Smooth muscle cell (in vitro differentiated cells): ENCODE measurements at regions not wholly inside any gene's neighbourhood (a gene's known extent, or its start where the extent isn't known, plus 50 kb on each side); places are given as distances from the start of the nearest gene placed in this dataset.

Source experiments
- DNase-seq: peaks from one replicate; lab custom pipeline; 2025; ENCODE audit not compliant: unreplicated experiment; lab: John Stamatoyannopoulos, UW
- H2AFZ ChIP-seq: fragments of 200-600 bp; sonication (generic); 2 replicates; pipeline ENCODE4 v1.6.0; 2016; ENCODE audit warnings: antibody characterized with exemption, low read depth, mild to moderate bottlenecking
- H3F3A ChIP-seq: fragments of 200-600 bp; sonication (generic); 2 replicates; pipeline ENCODE4 v1.6.0; 2017; ENCODE audit warnings: antibody characterized with exemption, low read depth
- H3K27ac ChIP-seq: fragments of 200-600 bp; sonication (generic); 2 replicates; pipeline ENCODE4 v1.5.1; 2016; ENCODE audit warnings: low read depth, mild to moderate bottlenecking
- H3K27me3 ChIP-seq: fragments of 200-600 bp; sonication (generic); 2 replicates; pipeline ENCODE4 v1.6.1; 2016; ENCODE audit warnings: low read depth, mild to moderate bottlenecking
- H3K36me3 ChIP-seq: fragments of 200-600 bp; sonication (generic); 2 replicates; pipeline ENCODE4 v1.5.1; 2016; ENCODE audit warnings: low read depth
- H3K4me1 ChIP-seq: fragments of 200-600 bp; sonication (generic); 2 replicates; pipeline ENCODE4 v1.5.1; 2016; ENCODE audit warnings: low read depth
- H3K4me2 ChIP-seq: fragments of 200-600 bp; sonication (generic); 2 replicates; pipeline ENCODE4 v1.6.0; 2016; ENCODE audit warnings: mild to moderate bottlenecking
- H3K4me3 ChIP-seq: fragments of 200-600 bp; sonication (generic); 2 replicates; pipeline ENCODE4 v1.5.1; 2016; ENCODE audit warnings: mild to moderate bottlenecking
- H3K79me2 ChIP-seq: fragments of 200-600 bp; sonication (generic); 2 replicates; pipeline ENCODE4 v1.6.0; 2016; ENCODE audit warnings: low read depth, mild to moderate bottlenecking
- H3K9ac ChIP-seq: fragments of 200-600 bp; sonication (generic); 2 replicates; pipeline ENCODE4 v1.6.0; 2016; ENCODE audit warnings: low read depth
- H3K9me3 ChIP-seq: fragments of 200-600 bp; sonication (generic); replicated peaks from 2 replicates; pipeline ENCODE4 v1.5.1; 2016; ENCODE audit warnings: low read depth
- H4K20me1 ChIP-seq: fragments of 200-600 bp; sonication (generic); 2 replicates; pipeline ENCODE4 v1.6.0; 2016; ENCODE audit warnings: low read depth
- CTCF ChIP-seq: fragments of 200-600 bp; sonication (generic); IDR thresholded peaks from 2 replicates; pipeline ENCODE4 v1.5.1; 2017; ENCODE audit warnings: borderline replicate concordance, mild to moderate bottlenecking, antibody characterized with exemption; ENCODE audit not compliant: insufficient read depth, poor library complexity, severe bottlenecking
- WGBS: methylation state at CpG from one replicate; pipeline ENCODE4 v1.1.7; 2016; ENCODE audit warnings: low lambda C conversion rate; 5-methylcytosine and 5-hydroxymethylcytosine counted together

GRCh38 chr1:105830571-105831146 is 1225.8 kb upstream of the PRMT6 start:
- DNase-seq, result no peak
- Histone ChIP-seq H3K27ac (no peak overlapping the region), H4K20me1 (no peaks in the 10 kb centered on the region), H3K36me3 (no peaks in the 10 kb centered on the region), H3K79me2 (no peaks in the 10 kb centered on the region), H3F3A (no peaks in the 10 kb centered on the region), H3K27me3 (no peaks in the 10 kb centered on the region), H3K4me2 (no peak overlapping the region), H3K4me1 (no peaks in the 10 kb centered on the region), H3K4me3 (no peak overlapping the region), H3K9ac (no peak overlapping the region), H2AFZ (peak overlapping the region; percentile 55), H3K9me3 (no peaks in the 10 kb centered on the region)
- 57% methylated on average over 3 of the region's 3 CpGs for WGBS
- TF ChIP-seq CTCF, result no peak

- no peak overlapping the region for H3K9ac ChIP-seq
- H3K4me1 ChIP-seq, result no peaks in the 10 kb centered on the region
- no peaks in the 10 kb centered on the region for H3K79me2 ChIP-seq
- no peaks in the 10 kb centered on the region for H3K9me3 ChIP-seq
- TF ChIP-seq CTCF, result no peak
- no peaks in the 10 kb centered on the region for H3K36me3 ChIP-seq
- H4K20me1 ChIP-seq, result no peaks in the 10 kb centered on the region
- H3K4me2 ChIP-seq, result no peak overlapping the region
- H3F3A ChIP-seq, result no peaks in the 10 kb centered on the region
- no peaks in the 10 kb centered on the region for H3K27me3 ChIP-seq
- no peak overlapping the region for H3K4me3 ChIP-seq
- H2AFZ ChIP-seq, result no peak overlapping the region
- H3K27ac ChIP-seq, result no peak overlapping the region
- DNase-seq, result no peak
These were observed 1218.4 kb upstream of the PRMT6 start for GRCh38 chr1:105838071-105838470.

GRCh38 chr1:105865546-105865945 is 1190.9 kb upstream of the PRMT6 start:
- no peaks in the 10 kb centered on the region for H3F3A ChIP-seq
- no peaks in the 10 kb centered on the region for H3K79me2 ChIP-seq
- no peak for TF ChIP-seq CTCF
- no peak overlapping the region for H3K4me2 ChIP-seq
- WGBS, result 95% methylated on average over 2 of the region's 2 CpGs
- H3K4me3 ChIP-seq, result no peak overlapping the region
- no peaks in the 10 kb centered on the region for H3K27me3 ChIP-seq
- no peaks in the 10 kb centered on the region for H3K4me1 ChIP-seq
- no peak for DNase-seq
- H3K9me3 ChIP-seq, result no peaks in the 10 kb centered on the region
- H3K36me3 ChIP-seq, result no peaks in the 10 kb centered on the region
- no peaks in the 10 kb centered on the region for H4K20me1 ChIP-seq
- no peak overlapping the region for H2AFZ ChIP-seq
- H3K27ac ChIP-seq, result no peak overlapping the region
- H3K9ac ChIP-seq, result no peak overlapping the region

- Histone ChIP-seq H3K4me3 (no peak overlapping the region), H3F3A (no peaks in the 10 kb centered on the region), H3K36me3 (no peaks in the 10 kb centered on the region), H3K79me2 (no peaks in the 10 kb centered on the region), H3K4me1 (no peaks in the 10 kb centered on the region), H3K9me3 (no peaks in the 10 kb centered on the region), H3K4me2 (no peak overlapping the region), H3K27me3 (no peaks in the 10 kb centered on the region), H2AFZ (no peak overlapping the region), H3K9ac (no peak overlapping the region), H3K27ac (no peak overlapping the region), H4K20me1 (no peaks in the 10 kb centered on the region)
- TF ChIP-seq CTCF, result no peak
- no peak for DNase-seq
- WGBS, result 41% methylated on average over 1 of the region's 1 CpG
These were observed 1183.7 kb upstream of the PRMT6 start for GRCh38 chr1:105872817-105873216.
